Gastroesophageal sphincter (tissue), 4 donors: ENCODE measurements at regions not wholly inside any gene's neighbourhood (a gene's known extent, or its start where the extent isn't known, plus 50 kb on each side); places are given as distances from the start of the nearest gene placed in this dataset.

ENCODE experiments used
- ATAC-seq: fragments of 150-250 bp; one replicate; pipeline ENCODE4 v1.9.1; 2016; ENCODE audit warnings: mild to moderate bottlenecking, moderate library complexity
- H3K27ac ChIP-seq, 4 donors: fragments of 200-600 bp; sonication (generic) in 3 of 4; 1 replicate in 3 of 4; 2 replicates in 1 of 4; pipeline ENCODE4 v1.5.1; 2016 to 2019
- H3K27me3 ChIP-seq: fragments of 200-600 bp; sonication (generic); one replicate; pipeline ENCODE4 v1.5.1; 2019
- H3K36me3 ChIP-seq, 2 donors: fragments of 200-600 bp; sonication (generic); one replicate each; pipeline ENCODE4 v1.5.1; 2019; ENCODE audit warnings: control low read depth in 1 of 2
- H3K4me1 ChIP-seq, 3 donors: fragments of 200-600 bp; sonication (generic); 1 replicate in 2 of 3; 2 replicates in 1 of 3; pipeline ENCODE4 v1.5.1; 2016 to 2019; ENCODE audit warnings: control low read depth in 2 of 3
- H3K4me3 ChIP-seq, 2 donors: fragments of 200-600 bp; sonication (generic); one replicate each; pipeline ENCODE4 v1.5.1; 2019; ENCODE audit warnings: mild to moderate bottlenecking in 1 of 2, moderate library complexity in 1 of 2
- H3K9me3 ChIP-seq, 3 donors: fragments of 200-600 bp; sonication (generic); one replicate each; pipeline ENCODE4 v1.5.1; 2017 to 2019; ENCODE audit warnings: control low read depth in 2 of 3
- EP300 ChIP-seq: sonication (generic); formaldehyde crosslinking; IDR thresholded peaks from one replicate; pipeline ENCODE4 v1.6.1; 2017; ENCODE audit warnings: antibody characterized with exemption, mild to moderate bottlenecking
- POLR2A ChIP-seq, 2 donors: fragments of 450-650 bp; IDR thresholded peaks; one replicate each; pipeline ENCODE4 v1.6.1; 2017; ENCODE audit warnings: antibody characterized with exemption in 2 of 2, mild to moderate bottlenecking in 2 of 2, moderate library complexity in 1 of 2
- POLR2AphosphoS5 ChIP-seq: sonication (generic); formaldehyde crosslinking; IDR thresholded peaks from one replicate; pipeline ENCODE4 v1.6.1; 2017; ENCODE audit warnings: antibody characterized with exemption
- WGBS, 2 donors: methylation state at CpG; one replicate each; pipeline ENCODE4 v1.1.5; 2018; ENCODE audit warnings: low coverage in 1 of 2; 5-methylcytosine and 5-hydroxymethylcytosine counted together
- TF ChIP-seq, protein P1 (sequence below), 4 experiments: fragments of 200-600 bp in 2 of 4; fragments of 450-650 bp in 2 of 4; sonication (generic) in 1 of 4; IDR thresholded peaks; one replicate each; pipeline ENCODE4 v1.5.1; 2017 to 2019; ENCODE audit warnings: antibody characterized with exemption in 4 of 4, mild to moderate bottlenecking in 2 of 4, moderate library complexity in 2 of 4

DNA sequence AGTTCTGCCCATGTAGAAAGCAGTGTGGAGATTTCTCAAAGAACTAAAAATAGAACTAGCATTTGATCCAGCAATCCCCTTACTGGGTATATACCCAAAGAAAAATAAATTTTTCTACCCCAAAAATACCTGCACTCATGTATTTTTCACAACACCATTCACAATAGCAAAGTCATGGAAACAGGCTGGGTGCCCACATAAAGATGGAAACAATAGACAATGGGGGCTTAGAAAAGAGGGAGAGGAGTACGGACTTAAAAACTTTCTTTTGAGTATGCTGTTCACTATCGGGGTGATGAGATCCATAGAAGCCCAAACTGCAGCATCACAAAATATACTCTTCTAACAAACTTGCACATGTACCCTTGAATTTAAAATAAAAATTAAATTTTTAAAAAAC lies 345.1 kb upstream of the CCDC54 start:
- Histone ChIP-seq H3K36me3 (no peaks in the 10 kb centered on the region), H3K9me3 (peaks cover 0 to 10% (median 0%) of the 10 kb centered on the region in 3 donors), H3K27me3 (no peaks in the 10 kb centered on the region), H3K4me3 (no peak overlapping the region), H3K4me1 (no peaks in the 10 kb centered on the region), H3K27ac (no peak overlapping the region)
- TF ChIP-seq POLR2AphosphoS5 (no peak), POLR2A (IDR thresholded peaks at IDR 0.05) (no peak), EP300 (no peak)
- TF ChIP-seq, protein P1, sequence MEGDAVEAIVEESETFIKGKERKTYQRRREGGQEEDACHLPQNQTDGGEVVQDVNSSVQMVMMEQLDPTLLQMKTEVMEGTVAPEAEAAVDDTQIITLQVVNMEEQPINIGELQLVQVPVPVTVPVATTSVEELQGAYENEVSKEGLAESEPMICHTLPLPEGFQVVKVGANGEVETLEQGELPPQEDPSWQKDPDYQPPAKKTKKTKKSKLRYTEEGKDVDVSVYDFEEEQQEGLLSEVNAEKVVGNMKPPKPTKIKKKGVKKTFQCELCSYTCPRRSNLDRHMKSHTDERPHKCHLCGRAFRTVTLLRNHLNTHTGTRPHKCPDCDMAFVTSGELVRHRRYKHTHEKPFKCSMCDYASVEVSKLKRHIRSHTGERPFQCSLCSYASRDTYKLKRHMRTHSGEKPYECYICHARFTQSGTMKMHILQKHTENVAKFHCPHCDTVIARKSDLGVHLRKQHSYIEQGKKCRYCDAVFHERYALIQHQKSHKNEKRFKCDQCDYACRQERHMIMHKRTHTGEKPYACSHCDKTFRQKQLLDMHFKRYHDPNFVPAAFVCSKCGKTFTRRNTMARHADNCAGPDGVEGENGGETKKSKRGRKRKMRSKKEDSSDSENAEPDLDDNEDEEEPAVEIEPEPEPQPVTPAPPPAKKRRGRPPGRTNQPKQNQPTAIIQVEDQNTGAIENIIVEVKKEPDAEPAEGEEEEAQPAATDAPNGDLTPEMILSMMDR (IDR thresholded peaks at IDR 0.05) = no peak
- no peak for ATAC-seq
- WGBS, 2 donors = 78 to 100% methylated on average over 2 of the region's 2 CpGs

DNA sequence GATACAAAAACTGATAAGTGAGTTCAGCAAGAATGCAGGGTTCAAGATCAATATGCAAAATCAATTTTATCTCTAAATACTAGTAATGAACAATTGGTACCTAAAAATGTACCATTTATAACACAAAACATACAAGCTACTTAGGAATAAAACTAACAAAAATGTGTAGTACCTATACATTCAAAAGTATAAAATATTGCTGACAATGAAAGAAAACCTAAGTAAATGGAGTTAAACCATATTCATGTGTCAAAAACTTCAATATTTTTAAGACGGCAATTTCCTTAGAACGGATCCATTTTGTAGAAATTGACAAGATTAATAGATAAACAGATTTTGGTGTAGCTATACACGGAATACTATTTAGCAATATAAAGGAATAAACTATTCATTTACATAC lies 343.1 kb upstream of the CCDC54 start:
- H3K27ac ChIP-seq = no peak overlapping the region
- no peak for ATAC-seq
- WGBS, 2 donors = 81 to 85% methylated on average over 3 of the region's 3 CpGs

DNA sequence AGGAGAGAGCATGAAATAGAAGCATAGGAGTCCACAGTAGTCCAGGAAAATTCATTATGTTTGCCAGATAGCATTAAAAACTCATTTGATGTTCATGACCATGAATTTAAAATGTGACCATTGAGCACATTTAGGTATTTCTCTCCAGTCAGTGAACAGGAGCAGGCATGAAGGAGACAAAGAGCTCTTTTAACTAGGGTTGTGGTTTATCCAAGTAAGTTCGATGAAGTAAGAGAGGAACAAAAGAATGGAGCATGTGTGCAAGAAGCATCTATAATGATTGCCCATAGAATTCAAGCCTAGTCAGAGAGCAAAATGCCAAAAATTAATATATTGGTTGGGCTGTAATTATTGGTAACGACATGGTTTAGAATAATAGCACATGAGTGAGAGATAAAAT lies 342.1 kb upstream of the CCDC54 start:
- TF ChIP-seq, protein P1 (IDR thresholded peaks at IDR 0.05) = no peak
- no peak for TF ChIP-seq EP300
- TF ChIP-seq POLR2AphosphoS5 = no peak
- no peak for TF ChIP-seq POLR2A (IDR thresholded peaks at IDR 0.05)
- H3K4me3 ChIP-seq = no peak overlapping the region
- H3K27me3 ChIP-seq = no peaks in the 10 kb centered on the region
- H3K27ac ChIP-seq = no peak overlapping the region
- no peaks in the 10 kb centered on the region for H3K36me3 ChIP-seq
- peaks cover 0 to 25% (median 0%) of the 10 kb centered on the region in 3 donors for H3K9me3 ChIP-seq
- 66 to 92% methylated on average over 2 of the region's 2 CpGs for WGBS, 2 donors
- no peaks in the 10 kb centered on the region for H3K4me1 ChIP-seq
- no peak for ATAC-seq

More for the DNA sequence above, 343.1 kb upstream of the CCDC54 start:
- TF ChIP-seq, protein P1 (IDR thresholded peaks at IDR 0.05) = no peak
- TF ChIP-seq POLR2A (IDR thresholded peaks at IDR 0.05) = no peak
- TF ChIP-seq EP300 = no peak
- TF ChIP-seq POLR2AphosphoS5 = no peak
- H3K27me3 ChIP-seq = no peaks in the 10 kb centered on the region
- peaks cover 0 to 24% (median 0%) of the 10 kb centered on the region in 3 donors for H3K9me3 ChIP-seq
- no peak overlapping the region for H3K4me3 ChIP-seq
- H3K36me3 ChIP-seq = no peaks in the 10 kb centered on the region
- no peaks in the 10 kb centered on the region for H3K4me1 ChIP-seq

DNA sequence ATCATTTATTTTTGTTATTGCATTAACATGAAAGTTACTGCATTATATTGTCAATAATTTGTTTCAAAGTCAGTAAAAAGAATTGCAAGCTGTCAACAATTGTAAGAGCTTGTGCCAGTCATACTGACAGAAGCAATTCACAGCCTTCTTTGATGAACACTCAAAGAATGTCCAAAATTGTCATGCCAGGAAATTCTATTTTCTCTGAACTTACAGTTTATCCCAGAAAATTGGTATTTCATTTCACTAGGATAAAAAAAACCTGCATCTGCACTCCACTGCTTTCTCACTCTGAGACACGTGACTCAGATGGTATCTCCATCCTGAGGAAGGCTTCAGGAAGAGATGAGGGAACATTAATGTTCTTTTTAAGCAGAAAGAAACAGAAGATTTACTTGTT lies 332.6 kb upstream of the CCDC54 start:
- no peak overlapping the region for H3K27ac ChIP-seq
- H3K4me1 ChIP-seq = no peaks in the 10 kb centered on the region
- H3K27me3 ChIP-seq = no peaks in the 10 kb centered on the region
- no peaks in the 10 kb centered on the region for H3K36me3 ChIP-seq
- 41 to 59% methylated on average over 1 of the region's 1 CpG for WGBS, 2 donors
- peaks cover 0 to 10% (median 0%) of the 10 kb centered on the region in 3 donors for H3K9me3 ChIP-seq
- ATAC-seq = no peak
- TF ChIP-seq POLR2A (IDR thresholded peaks at IDR 0.05) = no peak
- TF ChIP-seq, protein P1 (IDR thresholded peaks at IDR 0.05) = no peak
- no peak for TF ChIP-seq EP300
- TF ChIP-seq POLR2AphosphoS5 = no peak
- H3K4me3 ChIP-seq = no peak overlapping the region

DNA sequence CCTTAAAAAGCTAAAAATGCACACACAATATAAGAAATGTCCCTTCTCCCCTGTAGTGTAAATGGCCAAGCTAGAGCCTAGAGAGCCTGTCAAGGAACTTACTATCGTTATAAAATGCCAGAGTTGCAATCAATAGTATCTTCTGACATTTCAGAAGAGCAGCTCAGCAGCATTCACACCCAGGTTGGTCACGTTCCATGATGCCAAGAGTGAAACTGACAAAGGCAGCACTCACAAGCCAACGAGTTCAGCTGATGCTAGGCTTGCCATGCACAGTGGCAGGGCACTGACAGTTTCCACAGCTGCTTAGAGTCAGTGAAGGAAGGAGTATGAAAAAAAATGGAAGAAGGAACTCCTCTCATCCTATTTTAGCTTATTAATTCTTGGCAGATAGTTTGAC lies 331.4 kb upstream of the CCDC54 start:
- ATAC-seq = no peak

More for the DNA sequence above, 331.4 kb upstream of the CCDC54 start:
- Histone ChIP-seq H3K27me3 (no peaks in the 10 kb centered on the region), H3K36me3 (no peaks in the 10 kb centered on the region), H3K27ac (no peak overlapping the region), H3K9me3 (peaks cover 0 to 5% (median 0%) of the 10 kb centered on the region in 3 donors), H3K4me3 (no peak overlapping the region), H3K4me1 (no peaks in the 10 kb centered on the region)
- no peak for TF ChIP-seq EP300
- TF ChIP-seq, protein P1 (IDR thresholded peaks at IDR 0.05) = no peak
- no peak for TF ChIP-seq POLR2AphosphoS5
- TF ChIP-seq POLR2A (IDR thresholded peaks at IDR 0.05) = no peak
- WGBS, 2 donors = 38% methylated on average over 3 of the region's 3 CpGs; no CpG with 5 or more reads in 1 of the 2 donors
